IMR-90 (cell line): ENCODE measurements at regions not wholly inside any gene's neighbourhood (a gene's known extent, or its start where the extent isn't known, plus 50 kb on each side); places are given as distances from the start of the nearest gene placed in this dataset.

Source experiments
- ATAC-seq: fragments of 200-7000 bp; cut with Tn5 transposase; 2 replicates; pipeline ENCODE4 v1.9.1; 2020; ENCODE audit warnings: low read depth, mild to moderate bottlenecking, moderate library complexity
- BruUV-seq: library from RNA; stranded (reverse); fragments of 400-500 nt; replicated peaks from 2 replicates; lab custom pipeline; 2021; lab: Mats Ljungman, UMichigan
- CTCF ChIA-PET: fragments of 300-600 bp; formaldehyde crosslinking; extraction: SDS; loops from one replicate; lab custom pipeline; 2021; ENCODE audit warnings: antibody characterized with exemption; lab: Yijun Ruan, JAX
- POLR2A ChIA-PET: fragments of 300-600 bp; sonication (Branson Sonifier 250); formaldehyde crosslinking; loops from one replicate; lab custom pipeline; 2022; ENCODE audit warnings: antibody characterized with exemption; ENCODE audit not compliant: unreplicated experiment; lab: Charles Lee
- DNase-seq: peaks from one replicate; pipeline ENCODE4 v3.0.0; 2013
- H2AFZ ChIP-seq: replicated peaks from 2 replicates; pipeline ENCODE3; 2013; ENCODE audit warnings: low read length, mild to moderate bottlenecking; ENCODE audit not compliant: poor library complexity
- H2AK5ac ChIP-seq: 2 replicates; pipeline ENCODE4 v1.6.1; 2013; ENCODE audit warnings: low read depth, low read length, inconsistent platforms
- H2AK9ac ChIP-seq: replicated peaks from 2 replicates; pipeline ENCODE3; 2013; ENCODE audit warnings: mild to moderate bottlenecking, low read depth, low read length, moderate library complexity; ENCODE audit not compliant: poor library complexity
- H2BK120ac ChIP-seq: 2 replicates; pipeline ENCODE4 v1.6.1; 2013; ENCODE audit warnings: low read depth, low read length, inconsistent platforms
- H2BK15ac ChIP-seq: 3 replicates; pipeline ENCODE4 v1.6.1; 2013; ENCODE audit warnings: low read depth, low read length, inconsistent platforms
- H2BK20ac ChIP-seq: 2 replicates; pipeline ENCODE4 v1.6.1; 2013; ENCODE audit warnings: low read depth, mild to moderate bottlenecking, inconsistent platforms, low read length, moderate library complexity
- H2BK5ac ChIP-seq: 2 replicates; pipeline ENCODE4 v1.6.1; 2013; ENCODE audit warnings: mild to moderate bottlenecking, low read depth, low read length, inconsistent platforms; ENCODE audit not compliant: poor library complexity, severe bottlenecking
- H3K14ac ChIP-seq: replicated peaks from 2 replicates; pipeline ENCODE4 v1.6.1; 2013; ENCODE audit warnings: low read depth, low read length, inconsistent platforms
- H3K18ac ChIP-seq: 2 replicates; pipeline ENCODE4 v1.6.1; 2013; ENCODE audit warnings: low read depth, low read length, control low read depth
- H3K23ac ChIP-seq: 2 replicates; pipeline ENCODE4 v1.6.1; 2013; ENCODE audit warnings: low read depth, low read length, inconsistent platforms
- H3K27ac ChIP-seq: 2 replicates; pipeline ENCODE4 v1.5.1; 2013; ENCODE audit warnings: mild to moderate bottlenecking, control low read depth, low read length; ENCODE audit not compliant: insufficient read depth
- H3K27me3 ChIP-seq: 2 replicates; pipeline ENCODE4 v1.6.1; 2013; ENCODE audit warnings: low read length; ENCODE audit not compliant: control insufficient read depth, insufficient read depth
- H3K36me3 ChIP-seq: 2 replicates; pipeline ENCODE4 v1.6.1; 2013; ENCODE audit warnings: low read length, mixed read lengths; ENCODE audit not compliant: control insufficient read depth, insufficient read depth
- H3K4ac ChIP-seq: 2 replicates; pipeline ENCODE4 v1.6.1; 2013; ENCODE audit warnings: low read depth, low read length, inconsistent platforms
- H3K4me1 ChIP-seq: 2 replicates; pipeline ENCODE4 v1.6.1; 2013; ENCODE audit warnings: low read length, mixed read lengths; ENCODE audit not compliant: control insufficient read depth, insufficient read depth
- H3K4me2 ChIP-seq: 2 replicates; pipeline ENCODE4 v1.6.1; 2013; ENCODE audit warnings: low read depth, mild to moderate bottlenecking, control low read depth, low read length, moderate library complexity
- H3K4me3 ChIP-seq: 2 replicates; pipeline ENCODE4 v1.5.1; 2013; ENCODE audit warnings: low read depth, mild to moderate bottlenecking, control low read depth, low read length, moderate library complexity; ENCODE audit not compliant: insufficient read depth
- H3K56ac ChIP-seq: 2 replicates; pipeline ENCODE4 v1.6.1; 2013; ENCODE audit warnings: low read length, inconsistent platforms; ENCODE audit not compliant: insufficient read depth; ENCODE audit errors: extremely low read depth
- H3K79me1 ChIP-seq, 2 experiments: 2 replicates each; pipeline ENCODE4 v1.6.1; 2013; ENCODE audit warnings: low read length in 2 of 2, inconsistent platforms in 1 of 2, low read depth in 1 of 2
- H3K9ac ChIP-seq: 2 replicates; pipeline ENCODE4 v1.6.1; 2013; ENCODE audit warnings: low read depth, low read length, control low read depth
- H3K9me1 ChIP-seq: 2 replicates; pipeline ENCODE4 v1.6.1; 2013; ENCODE audit warnings: low read length, inconsistent platforms; ENCODE audit not compliant: insufficient read depth
- H3K9me3 ChIP-seq: 2 replicates; pipeline ENCODE4 v1.6.1; 2013; ENCODE audit warnings: low read length; ENCODE audit not compliant: control insufficient read depth, insufficient read depth
- H4K20me1 ChIP-seq: 2 replicates; pipeline ENCODE4 v1.6.1; 2013; ENCODE audit warnings: low read length, inconsistent platforms; ENCODE audit not compliant: insufficient read depth
- H4K5ac ChIP-seq: 2 replicates; pipeline ENCODE4 v1.6.1; 2013; ENCODE audit warnings: mild to moderate bottlenecking, low read depth, low read length, control low read depth
- H4K8ac ChIP-seq, 2 experiments: 2 replicates each; pipeline ENCODE4 v1.6.1; 2013; ENCODE audit warnings: low read depth in 2 of 2, low read length in 2 of 2, control low read depth in 1 of 2, inconsistent platforms in 1 of 2
- H4K91ac ChIP-seq: 2 replicates; pipeline ENCODE4 v1.6.1; 2013; ENCODE audit warnings: low read depth, low read length, inconsistent platforms; ENCODE audit not compliant: insufficient read depth
- RFX5 ChIP-seq: IDR thresholded peaks from 2 replicates; pipeline ENCODE4 v1.8.0; 2012; ENCODE audit warnings: low read depth, mild to moderate bottlenecking, low read length, moderate library complexity
- WGBS, 2 experiments: methylation state at CpG; one replicate each; pipeline versions ENCODE4 v1.1.5 to v1.1.7; 2013; ENCODE audit warnings: missing lambda C conversion rate in 2 of 2; ENCODE audit not compliant: insufficient read length in 1 of 2; ENCODE audit errors: extremely low coverage in 2 of 2; 5-methylcytosine and 5-hydroxymethylcytosine counted together
- dilution Hi-C: fragments of 300-500 bp; cut with HindIII; formaldehyde crosslinking; loops from one replicate; pipeline ENCODE4 v1.14.3; 2018; ENCODE audit warnings: low sequenced_read_pairs; ENCODE audit not compliant: unreplicated experiment
- in situ Hi-C: fragments of 300-500 bp; cut with MboI; formaldehyde crosslinking; loops from 3 replicates; pipeline ENCODE4 v1.14.3; 2019; ENCODE audit warnings: low sequenced_read_pairs, inconsistent platforms, mixed read lengths
- intact Hi-C: fragments of 100-400 bp; cut with micrococcal nuclease; formaldehyde crosslinking; loops from 2 replicates; pipeline ENCODE4 v1.10.0; 2022

- Histone ChIP-seq H2BK5ac (no peak overlapping the region), H4K5ac (no peak overlapping the region), H3K4me1 (no peaks in the 10 kb centered on the region), H3K36me3 (no peaks in the 10 kb centered on the region), H3K9me1 (no peaks in the 10 kb centered on the region), H3K4me2 (no peak overlapping the region), H3K56ac (no peak overlapping the region), H3K23ac (no peak overlapping the region), H3K79me1 (no peaks in the 10 kb centered on the region), H2AFZ (no peak overlapping the region), H2AK5ac (no peak overlapping the region), H4K91ac (no peak overlapping the region), H2AK9ac (no peak overlapping the region), H2BK15ac (no peak overlapping the region), H4K20me1 (no peaks in the 10 kb centered on the region), H2BK120ac (no peak overlapping the region), H3K4ac (no peak overlapping the region), H3K18ac (no peak overlapping the region), H4K8ac (no peak overlapping the region), H3K27ac (no peak overlapping the region), H3K4me3 (no peak overlapping the region), H3K27me3 (no peaks in the 10 kb centered on the region), H3K9ac (no peak overlapping the region), H2BK20ac (no peak overlapping the region), H3K14ac (no peak overlapping the region), H3K9me3 (no peaks in the 10 kb centered on the region; the same call in 1 of the 2 replicates)
- DNase-seq (peak; percentile 21), ATAC-seq (no peak)
- no peak for TF ChIP-seq RFX5
- ChIA-PET CTCF (no interaction called here), POLR2A (no interaction called here)
- intact Hi-C loops: no loop called here
- dilution Hi-C loops: no loop called here
- no CpG with 5 or more reads among the region's 3 CpGs for WGBS, 2 experiments
- BruUV-seq: no TSS peak
- in situ Hi-C loops: no loop called here
These were observed 328.8 kb downstream of the ADAM29 start for GRCh38 chr4:175246941-175247340.
